ENCODE measurements at regions not wholly inside any gene's neighbourhood (a gene's known extent, or its start where the extent isn't known, plus 50 kb on each side); places are given as distances from the start of the nearest gene placed in this dataset.

DNA sequence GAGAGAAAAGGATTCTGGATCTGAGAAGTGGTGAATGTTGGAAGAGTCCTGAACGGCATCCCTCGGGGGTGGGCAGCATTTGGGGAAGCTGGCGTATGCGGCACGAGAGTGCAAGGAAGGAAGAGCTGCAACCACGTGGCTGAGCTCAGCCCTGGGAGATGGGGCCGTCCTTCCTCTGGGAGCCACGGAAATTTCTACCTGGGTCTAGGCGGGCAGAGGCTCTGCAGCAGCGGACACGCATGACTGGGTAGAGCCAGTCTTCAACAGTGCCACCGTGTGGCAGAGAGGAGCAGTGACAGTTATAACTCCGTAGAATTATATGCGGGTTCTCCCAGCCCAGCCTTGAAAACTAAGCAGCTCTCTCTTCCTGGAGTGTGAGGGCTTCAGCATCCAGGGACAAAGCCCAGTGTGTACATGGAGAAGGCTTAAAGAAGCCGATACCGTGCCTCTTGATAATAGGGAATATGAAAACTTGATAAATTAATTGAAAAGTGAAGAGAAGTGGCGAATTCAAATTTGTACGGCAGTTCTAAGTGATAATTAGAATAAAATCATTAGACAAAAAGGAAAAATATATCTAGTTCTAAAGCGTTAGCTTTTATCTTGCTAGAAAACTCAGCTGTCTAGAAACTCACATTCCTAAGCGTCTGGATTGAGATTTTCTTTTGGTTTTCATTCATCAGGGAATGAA, 82.9 kb upstream of the STXBP6 start (continued):
- TF ChIP-seq, protein P1, sequence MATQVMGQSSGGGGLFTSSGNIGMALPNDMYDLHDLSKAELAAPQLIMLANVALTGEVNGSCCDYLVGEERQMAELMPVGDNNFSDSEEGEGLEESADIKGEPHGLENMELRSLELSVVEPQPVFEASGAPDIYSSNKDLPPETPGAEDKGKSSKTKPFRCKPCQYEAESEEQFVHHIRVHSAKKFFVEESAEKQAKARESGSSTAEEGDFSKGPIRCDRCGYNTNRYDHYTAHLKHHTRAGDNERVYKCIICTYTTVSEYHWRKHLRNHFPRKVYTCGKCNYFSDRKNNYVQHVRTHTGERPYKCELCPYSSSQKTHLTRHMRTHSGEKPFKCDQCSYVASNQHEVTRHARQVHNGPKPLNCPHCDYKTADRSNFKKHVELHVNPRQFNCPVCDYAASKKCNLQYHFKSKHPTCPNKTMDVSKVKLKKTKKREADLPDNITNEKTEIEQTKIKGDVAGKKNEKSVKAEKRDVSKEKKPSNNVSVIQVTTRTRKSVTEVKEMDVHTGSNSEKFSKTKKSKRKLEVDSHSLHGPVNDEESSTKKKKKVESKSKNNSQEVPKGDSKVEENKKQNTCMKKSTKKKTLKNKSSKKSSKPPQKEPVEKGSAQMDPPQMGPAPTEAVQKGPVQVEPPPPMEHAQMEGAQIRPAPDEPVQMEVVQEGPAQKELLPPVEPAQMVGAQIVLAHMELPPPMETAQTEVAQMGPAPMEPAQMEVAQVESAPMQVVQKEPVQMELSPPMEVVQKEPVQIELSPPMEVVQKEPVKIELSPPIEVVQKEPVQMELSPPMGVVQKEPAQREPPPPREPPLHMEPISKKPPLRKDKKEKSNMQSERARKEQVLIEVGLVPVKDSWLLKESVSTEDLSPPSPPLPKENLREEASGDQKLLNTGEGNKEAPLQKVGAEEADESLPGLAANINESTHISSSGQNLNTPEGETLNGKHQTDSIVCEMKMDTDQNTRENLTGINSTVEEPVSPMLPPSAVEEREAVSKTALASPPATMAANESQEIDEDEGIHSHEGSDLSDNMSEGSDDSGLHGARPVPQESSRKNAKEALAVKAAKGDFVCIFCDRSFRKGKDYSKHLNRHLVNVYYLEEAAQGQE (IDR thresholded peaks at IDR 0.05; ENCODE audit: borderline replicate concordance) = peak; percentile 42; the same call in 1 of the 2 replicates
- TF ChIP-seq, protein P1 (CRISPR knock-in tag; IDR thresholded peaks at IDR 0.05; ENCODE audit: low read depth) = no peak

Data from K562 (cell line).